RWPE1 (cell line): ENCODE measurements at regions not wholly inside any gene's neighbourhood (a gene's known extent, or its start where the extent isn't known, plus 50 kb on each side); places are given as distances from the start of the nearest gene placed in this dataset.

Experiments
- CTCF ChIA-PET: fragments of 350-600 bp; sonication (Branson Sonifier 250); formaldehyde crosslinking; extraction: SDS; loops from one replicate; lab custom pipeline; 2021; lab: Yijun Ruan, JAX
- POLR2A ChIA-PET: fragments of 400-600 bp; formaldehyde crosslinking; extraction: SDS; loops from one replicate; lab custom pipeline; 2020; ENCODE audit warnings: antibody characterized with exemption; ENCODE audit not compliant: low non-redundant PET; lab: Yijun Ruan, JAX
- DNase-seq: peaks from one replicate; pipeline ENCODE4 v3.0.0; 2012; ENCODE audit warnings: low spot score
- H3K27ac ChIP-seq: fragments of 450-650 bp; 2 replicates; pipeline ENCODE4 v1.5.1; 2017
- TF ChIP-seq, protein P1 (sequence below): fragments of 450-650 bp; conservative IDR thresholded peaks from 2 replicates; pipeline ENCODE4 v1.5.1; 2017; ENCODE audit warnings: low read depth, mild to moderate bottlenecking

DNA sequence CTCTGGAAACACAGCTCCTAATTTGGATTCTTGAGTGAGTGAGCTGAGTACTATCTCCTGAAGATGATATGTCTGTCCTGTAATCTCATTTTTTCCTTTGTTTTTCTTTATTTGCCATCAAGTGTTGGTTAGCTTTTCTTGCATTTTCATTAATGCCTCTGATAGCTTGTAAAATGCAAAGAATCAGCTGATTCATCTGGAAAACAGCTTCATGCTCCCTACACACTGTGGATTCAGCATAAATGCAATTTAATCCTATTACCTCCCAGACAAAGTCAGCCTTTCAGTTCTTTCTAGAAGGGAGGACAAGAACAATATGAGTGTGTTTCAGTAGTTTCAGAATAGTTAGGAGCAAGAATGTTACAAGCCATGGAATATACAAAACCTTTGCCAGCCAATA lies 79.4 kb downstream of the DACT1 start:
- no peak overlapping the region for H3K27ac ChIP-seq
- TF ChIP-seq, protein P1, sequence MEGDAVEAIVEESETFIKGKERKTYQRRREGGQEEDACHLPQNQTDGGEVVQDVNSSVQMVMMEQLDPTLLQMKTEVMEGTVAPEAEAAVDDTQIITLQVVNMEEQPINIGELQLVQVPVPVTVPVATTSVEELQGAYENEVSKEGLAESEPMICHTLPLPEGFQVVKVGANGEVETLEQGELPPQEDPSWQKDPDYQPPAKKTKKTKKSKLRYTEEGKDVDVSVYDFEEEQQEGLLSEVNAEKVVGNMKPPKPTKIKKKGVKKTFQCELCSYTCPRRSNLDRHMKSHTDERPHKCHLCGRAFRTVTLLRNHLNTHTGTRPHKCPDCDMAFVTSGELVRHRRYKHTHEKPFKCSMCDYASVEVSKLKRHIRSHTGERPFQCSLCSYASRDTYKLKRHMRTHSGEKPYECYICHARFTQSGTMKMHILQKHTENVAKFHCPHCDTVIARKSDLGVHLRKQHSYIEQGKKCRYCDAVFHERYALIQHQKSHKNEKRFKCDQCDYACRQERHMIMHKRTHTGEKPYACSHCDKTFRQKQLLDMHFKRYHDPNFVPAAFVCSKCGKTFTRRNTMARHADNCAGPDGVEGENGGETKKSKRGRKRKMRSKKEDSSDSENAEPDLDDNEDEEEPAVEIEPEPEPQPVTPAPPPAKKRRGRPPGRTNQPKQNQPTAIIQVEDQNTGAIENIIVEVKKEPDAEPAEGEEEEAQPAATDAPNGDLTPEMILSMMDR = no peak
- ChIA-PET POLR2A (no interaction called here), CTCF (no interaction called here)
- no peak for DNase-seq

DNA sequence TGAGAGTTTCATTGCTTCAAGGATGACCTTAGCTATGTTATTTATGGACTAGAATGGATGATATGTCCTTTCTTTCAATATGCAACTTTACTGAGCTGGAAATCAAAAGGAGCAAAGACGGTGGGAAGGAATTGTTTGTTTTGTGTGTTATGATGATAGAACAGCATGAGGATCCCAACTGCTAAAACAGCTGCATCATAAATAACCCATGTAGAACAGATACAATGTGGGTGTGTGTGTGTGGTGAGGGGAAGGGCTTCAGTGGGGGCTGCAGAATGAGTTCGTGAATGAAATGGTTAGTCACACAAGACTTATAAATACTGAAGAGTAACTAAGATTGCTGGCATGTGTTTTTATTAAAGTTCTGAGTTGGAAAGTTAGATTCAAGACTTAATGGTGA lies 80.1 kb downstream of the DACT1 start:
- POLR2A ChIA-PET = no interaction called here
- no peak overlapping the region for H3K27ac ChIP-seq
- no peak for DNase-seq
- CTCF ChIA-PET = no interaction called here
- TF ChIP-seq, protein P1 = no peak

DNA sequence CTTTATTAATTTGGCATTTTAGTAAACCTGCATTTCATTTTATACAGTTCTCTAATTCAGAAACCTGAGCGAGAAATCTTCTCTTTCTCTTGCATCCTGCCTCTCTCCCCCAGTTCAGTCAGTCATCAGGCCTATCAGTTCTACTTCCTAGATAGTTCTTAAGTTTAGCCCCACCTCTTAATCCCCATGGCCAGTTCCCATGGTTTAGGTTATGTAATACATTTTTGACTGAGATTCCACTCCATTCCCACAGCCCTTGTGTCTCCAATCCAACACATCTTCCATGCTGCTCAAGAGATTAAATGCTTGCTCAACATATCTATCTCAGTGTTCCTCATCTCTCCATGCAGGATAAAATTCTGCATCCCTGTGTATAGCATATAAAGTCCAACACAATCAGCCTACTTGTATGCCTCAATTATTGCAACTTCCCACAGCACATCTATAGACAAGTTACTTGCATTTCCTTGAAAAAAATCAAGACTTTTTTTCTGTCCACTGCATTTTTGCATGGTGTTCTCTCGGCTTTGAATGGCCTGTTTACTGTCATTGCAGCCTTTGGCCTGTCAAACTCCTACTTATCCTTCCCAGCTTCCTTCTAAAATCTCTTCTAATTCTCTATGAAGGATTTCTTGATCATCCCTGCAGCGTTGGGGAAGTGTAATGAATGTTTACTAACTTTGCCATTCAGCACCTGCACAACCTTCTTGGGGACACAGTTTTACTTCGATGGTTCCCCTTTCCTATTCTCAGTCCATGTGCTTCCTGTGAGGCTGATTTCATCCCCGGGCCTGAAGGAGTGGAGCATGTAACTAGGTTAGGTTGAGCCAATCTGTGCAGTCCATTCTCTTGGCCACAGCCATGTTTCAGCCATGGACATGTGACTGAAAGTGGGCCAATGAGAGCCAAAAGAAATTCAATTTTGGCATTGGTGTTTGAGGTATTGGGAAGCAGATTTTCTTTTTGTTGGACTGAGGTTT lies 80.8 kb downstream of the DACT1 start:
- CTCF ChIA-PET = no interaction called here
- POLR2A ChIA-PET = no interaction called here

DNA sequence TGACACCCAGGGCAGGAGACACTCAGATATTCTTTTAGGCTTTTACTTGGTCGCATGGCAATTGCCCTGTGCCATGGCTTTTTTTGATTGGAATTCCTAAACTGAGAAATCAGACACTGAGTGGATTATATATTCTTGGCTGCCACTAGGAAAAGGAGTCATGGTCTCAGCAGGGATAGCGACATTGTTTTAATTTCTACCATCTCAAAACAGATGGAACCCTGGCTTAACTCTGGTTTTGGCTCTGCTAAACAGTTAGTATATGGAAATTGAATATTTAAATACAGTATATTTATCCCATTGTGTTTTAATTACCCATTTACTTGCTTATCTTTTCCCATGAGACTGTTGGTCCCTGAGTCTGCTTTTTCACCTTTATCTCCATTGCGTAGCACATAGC lies 84.0 kb downstream of the DACT1 start:
- H3K27ac ChIP-seq = no peak overlapping the region
- CTCF ChIA-PET = no interaction called here
- DNase-seq = no peak
- TF ChIP-seq, protein P1 = no peak
- POLR2A ChIA-PET = no interaction called here

More for the DNA sequence above, 80.8 kb downstream of the DACT1 start:
- TF ChIP-seq, protein P1 = no peak
- no peak for DNase-seq
- H3K27ac ChIP-seq = no peak overlapping the region

DNA sequence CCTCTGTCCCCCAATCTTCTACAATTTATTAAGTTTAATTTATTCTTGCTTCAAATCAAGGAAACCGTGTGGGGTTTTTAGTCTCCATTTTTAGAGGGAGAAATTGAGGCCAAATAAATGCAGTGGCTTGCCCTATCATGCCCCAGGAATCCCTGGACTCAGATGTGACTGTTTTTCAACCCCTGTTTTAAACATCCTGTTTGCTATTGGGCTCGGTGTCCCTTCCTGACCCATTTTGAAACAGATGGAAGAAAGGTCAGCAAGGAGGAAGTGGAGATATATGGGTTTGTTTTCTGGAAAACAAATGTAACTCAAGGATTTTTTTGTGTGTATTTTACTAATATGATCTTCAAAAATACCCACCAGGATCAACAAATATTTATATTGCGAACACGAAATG lies 84.7 kb downstream of the DACT1 start:
- no peak for DNase-seq
- H3K27ac ChIP-seq = no peak overlapping the region
- CTCF ChIA-PET = no interaction called here
- TF ChIP-seq, protein P1 = no peak
- POLR2A ChIA-PET = no interaction called here

DNA sequence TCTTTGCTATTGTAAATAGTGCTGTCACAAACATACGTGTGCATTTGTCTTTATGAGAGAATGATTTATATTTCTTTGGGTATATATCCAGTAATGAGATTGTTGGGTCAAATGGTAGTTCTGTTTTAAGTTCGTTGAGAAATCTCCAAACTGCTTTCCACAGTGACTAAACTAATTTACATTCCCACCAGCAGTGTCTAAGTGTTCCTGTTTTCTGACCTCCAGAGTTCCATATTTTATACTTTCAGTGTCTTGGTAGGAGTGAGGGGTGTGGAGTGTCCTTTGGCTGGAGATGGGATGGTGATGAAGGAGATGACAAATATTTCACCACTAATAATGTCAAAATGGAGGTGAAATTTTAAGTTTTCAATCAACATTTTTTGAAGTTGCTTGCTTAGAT lies 86.4 kb downstream of the DACT1 start:
- TF ChIP-seq, protein P1 = no peak
- ChIA-PET POLR2A (no interaction called here), CTCF (no interaction called here)
- H3K27ac ChIP-seq = no peak overlapping the region
- no peak for DNase-seq
